ENCODE measurements at regions not wholly inside any gene's neighbourhood (a gene's known extent, or its start where the extent isn't known, plus 50 kb on each side); places are given as distances from the start of the nearest gene placed in this dataset.

DNA sequence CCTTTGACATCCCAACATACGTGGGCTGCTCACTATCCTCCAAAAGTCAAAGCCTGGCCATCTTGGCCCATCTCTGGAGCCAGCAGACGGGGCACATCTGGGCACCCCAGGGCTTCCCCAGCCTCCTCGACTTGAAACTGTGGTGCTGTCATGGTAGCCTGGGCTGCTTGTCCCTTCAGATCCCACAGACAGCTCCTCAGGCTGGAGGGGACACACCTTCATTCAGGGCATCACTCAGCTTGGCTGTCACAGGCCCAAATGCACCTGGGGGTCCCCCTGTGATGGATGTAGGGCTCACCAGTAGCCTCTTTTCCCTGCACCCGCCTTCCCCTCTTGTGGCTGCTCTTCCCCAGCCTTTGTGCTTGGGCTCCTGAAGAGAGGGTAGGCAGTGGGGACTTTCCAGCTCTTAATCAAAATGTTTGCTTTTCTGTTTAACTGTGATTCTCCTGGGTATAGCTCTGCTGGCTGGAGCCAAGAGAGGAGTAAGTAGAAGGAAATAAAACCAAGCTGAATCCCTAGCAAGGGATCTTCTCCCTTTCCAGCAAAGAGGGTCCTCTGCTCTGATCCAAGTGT is 92.3 kb downstream of the GYPC start:
- no peak for DNase-seq (ENCODE audit: low read depth)
- H3K36me3 ChIP-seq (ENCODE audit: control insufficient read depth, insufficient read depth, low read length): no peaks in the 10 kb centered on the region
- TF ChIP-seq, protein P1, sequence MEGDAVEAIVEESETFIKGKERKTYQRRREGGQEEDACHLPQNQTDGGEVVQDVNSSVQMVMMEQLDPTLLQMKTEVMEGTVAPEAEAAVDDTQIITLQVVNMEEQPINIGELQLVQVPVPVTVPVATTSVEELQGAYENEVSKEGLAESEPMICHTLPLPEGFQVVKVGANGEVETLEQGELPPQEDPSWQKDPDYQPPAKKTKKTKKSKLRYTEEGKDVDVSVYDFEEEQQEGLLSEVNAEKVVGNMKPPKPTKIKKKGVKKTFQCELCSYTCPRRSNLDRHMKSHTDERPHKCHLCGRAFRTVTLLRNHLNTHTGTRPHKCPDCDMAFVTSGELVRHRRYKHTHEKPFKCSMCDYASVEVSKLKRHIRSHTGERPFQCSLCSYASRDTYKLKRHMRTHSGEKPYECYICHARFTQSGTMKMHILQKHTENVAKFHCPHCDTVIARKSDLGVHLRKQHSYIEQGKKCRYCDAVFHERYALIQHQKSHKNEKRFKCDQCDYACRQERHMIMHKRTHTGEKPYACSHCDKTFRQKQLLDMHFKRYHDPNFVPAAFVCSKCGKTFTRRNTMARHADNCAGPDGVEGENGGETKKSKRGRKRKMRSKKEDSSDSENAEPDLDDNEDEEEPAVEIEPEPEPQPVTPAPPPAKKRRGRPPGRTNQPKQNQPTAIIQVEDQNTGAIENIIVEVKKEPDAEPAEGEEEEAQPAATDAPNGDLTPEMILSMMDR (IDR thresholded peaks at IDR 0.05; ENCODE audit: insufficient read depth, low read depth, low read length): no peak
- ChIA-PET POLR2A (no interaction called here), CTCF (interaction anchor here (0.5 to 1.5 kb wide), 3 partner anchors 19 to 222 kb away, joined by 3 to 5 read pairs (median 3); no protein-coding TSS in a partner anchor)
- no peaks in the 10 kb centered on the region for H3K27me3 ChIP-seq (ENCODE audit: control insufficient read depth, insufficient read depth, low read length)
- no peak overlapping the region for H3K4me3 ChIP-seq (ENCODE audit: low read depth, low read length)

DNA sequence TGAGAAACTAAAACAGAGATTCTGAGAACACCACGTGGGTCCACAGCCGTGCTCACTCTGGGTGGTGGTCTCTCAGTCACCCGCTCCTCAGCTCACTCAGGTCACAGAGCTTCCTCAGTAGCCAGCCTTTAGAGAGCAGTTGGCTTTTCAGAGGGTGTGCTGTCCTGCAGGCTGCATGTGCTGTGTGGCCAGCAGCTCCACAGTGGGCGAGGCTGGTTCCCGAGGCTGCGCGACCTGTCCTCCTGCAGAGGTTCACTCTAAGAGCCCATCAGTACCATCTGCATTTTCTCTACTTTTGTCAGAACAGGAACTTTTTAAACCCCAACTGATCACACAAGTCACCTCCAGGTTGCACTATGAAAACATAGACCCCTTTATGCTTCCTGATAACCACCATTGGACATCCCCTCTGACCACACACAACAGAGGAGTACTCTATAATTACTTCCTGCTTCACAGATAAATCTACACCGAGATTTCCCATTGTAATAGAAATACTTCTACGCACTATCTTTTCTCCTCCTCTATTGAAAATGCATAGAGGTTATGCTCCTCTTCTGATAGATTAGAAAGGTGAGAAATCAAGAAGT is 93.1 kb downstream of the GYPC start:
- TF ChIP-seq, protein P1 (IDR thresholded peaks at IDR 0.05; ENCODE audit: insufficient read depth, low read depth, low read length): no peak
- no peak for DNase-seq (ENCODE audit: low read depth)
- Histone ChIP-seq H3K4me3 (ENCODE audit: low read depth, low read length) (no peak overlapping the region), H3K27me3 (ENCODE audit: control insufficient read depth, insufficient read depth, low read length) (no peaks in the 10 kb centered on the region), H3K36me3 (ENCODE audit: control insufficient read depth, insufficient read depth, low read length) (no peaks in the 10 kb centered on the region)
- POLR2A ChIA-PET: no interaction called here
- CTCF ChIA-PET: interaction anchor here (0.9 to 1.5 kb wide), 3 partner anchors 104 to 223 kb away, joined by 3 to 5 read pairs (median 3); no protein-coding TSS in a partner anchor

DNA sequence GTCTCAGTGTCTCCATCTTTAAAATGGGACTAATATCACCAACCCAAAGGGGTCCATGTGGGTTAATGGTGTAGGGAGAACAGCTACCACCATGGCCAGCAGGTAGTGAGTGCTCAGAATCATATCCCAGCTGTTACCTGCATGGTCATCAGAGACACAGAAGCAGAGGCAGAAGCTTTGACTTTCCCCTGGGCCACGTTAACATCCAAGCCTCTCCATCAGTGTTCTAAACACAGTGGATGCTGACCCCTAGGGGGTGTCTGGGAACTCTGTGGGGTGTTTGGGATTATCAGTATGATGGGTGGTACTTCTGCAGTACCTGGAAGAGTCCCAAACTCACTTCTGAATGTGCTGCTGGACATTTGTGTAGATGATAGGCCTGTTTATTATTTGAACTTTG is 93.6 kb downstream of the GYPC start:
- Histone ChIP-seq H3K36me3 (ENCODE audit: control insufficient read depth, insufficient read depth, low read length) (no peaks in the 10 kb centered on the region), H3K4me3 (ENCODE audit: low read depth, low read length) (no peak overlapping the region), H3K27me3 (ENCODE audit: control insufficient read depth, insufficient read depth, low read length) (no peaks in the 10 kb centered on the region)
- DNase-seq (ENCODE audit: low read depth): no peak
- ChIA-PET CTCF (interaction anchor here (1.0 to 1.5 kb wide), 2 partner anchors 104 to 222 kb away, joined by 3 to 5 read pairs; no protein-coding TSS in a partner anchor), POLR2A (no interaction called here)
- TF ChIP-seq, protein P1 (IDR thresholded peaks at IDR 0.05; ENCODE audit: insufficient read depth, low read depth, low read length): 0 out of 2 replicates have a peak, but pooled peaks have one; percentile 14

DNA sequence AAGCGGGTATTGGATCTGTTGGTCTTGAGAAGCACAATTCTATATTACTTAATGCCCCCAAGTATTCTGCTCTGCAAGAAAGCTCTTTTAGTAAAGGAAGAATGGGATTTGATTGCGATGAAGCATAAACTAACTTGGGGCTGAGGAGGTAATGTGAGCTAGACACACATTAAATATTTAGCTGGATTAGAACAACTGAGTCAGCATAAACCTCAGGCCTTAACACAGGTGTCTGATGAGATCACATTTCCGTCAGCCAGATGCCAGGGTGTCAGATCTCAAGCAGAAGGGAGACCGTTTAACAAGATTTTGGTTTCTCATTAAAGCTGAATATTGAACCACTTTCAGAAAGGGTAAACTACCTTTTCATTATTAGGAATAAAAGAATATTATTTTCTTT is 94.5 kb downstream of the GYPC start:
- POLR2A ChIA-PET: no interaction called here
- DNase-seq (ENCODE audit: low read depth): no peak
- TF ChIP-seq, protein P1 (IDR thresholded peaks at IDR 0.05; ENCODE audit: insufficient read depth, low read depth, low read length): no peak
- no peaks in the 10 kb centered on the region for H3K36me3 ChIP-seq (ENCODE audit: control insufficient read depth, insufficient read depth, low read length)
- H3K4me3 ChIP-seq (ENCODE audit: low read depth, low read length): no peak overlapping the region
- no peaks in the 10 kb centered on the region for H3K27me3 ChIP-seq (ENCODE audit: control insufficient read depth, insufficient read depth, low read length)
- CTCF ChIA-PET: no interaction called here

DNA sequence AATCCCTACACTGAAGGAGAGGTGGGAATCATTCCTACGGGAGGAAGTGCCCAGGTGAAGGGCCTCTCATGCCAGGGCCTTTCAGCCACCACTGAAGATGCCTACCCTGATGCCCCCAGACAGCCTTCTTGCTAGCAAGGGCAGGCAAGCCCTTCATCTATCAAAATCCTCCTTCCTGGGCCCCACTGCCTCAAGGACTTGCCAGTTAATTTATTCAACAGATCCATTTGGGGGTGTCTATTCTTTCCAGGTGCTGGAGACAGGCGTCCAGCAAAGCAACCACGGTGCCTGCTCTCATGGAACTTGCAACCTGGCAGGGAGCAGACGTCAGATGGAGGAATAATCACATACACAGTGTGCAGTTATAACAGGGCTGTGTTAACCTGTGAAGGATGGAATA is 95.5 kb downstream of the GYPC start:
- TF ChIP-seq, protein P1 (IDR thresholded peaks at IDR 0.05; ENCODE audit: insufficient read depth, low read depth, low read length): no peak
- ChIA-PET CTCF (no interaction called here), POLR2A (no interaction called here)
- DNase-seq (ENCODE audit: low read depth): no peak
- Histone ChIP-seq H3K4me3 (ENCODE audit: low read depth, low read length) (no peak overlapping the region), H3K27me3 (ENCODE audit: control insufficient read depth, insufficient read depth, low read length) (no peaks in the 10 kb centered on the region), H3K36me3 (ENCODE audit: control insufficient read depth, insufficient read depth, low read length) (no peaks in the 10 kb centered on the region)
